Endothelial cell of umbilical vein (primary cell): ENCODE measurements at regions not wholly inside any gene's neighbourhood (a gene's known extent, or its start where the extent isn't known, plus 50 kb on each side); places are given as distances from the start of the nearest gene placed in this dataset.

Source experiments
- BruUV-seq: library from RNA; stranded (reverse); fragments of 400-500 nt; replicated peaks from 2 replicates; lab custom pipeline; 2021; lab: Mats Ljungman, UMichigan
- CTCF ChIA-PET: fragments of 300-600, 350-600 bp; sonication (Branson Sonifier 250); formaldehyde crosslinking; loops from one replicate; lab custom pipeline; 2021; ENCODE audit warnings: antibody characterized with exemption, inconsistent platforms; lab: Charles Lee
- POLR2A ChIA-PET: fragments of 300-600, 350-600 bp; sonication (Branson Sonifier 250); formaldehyde crosslinking; loops from one replicate; lab custom pipeline; 2021; ENCODE audit warnings: antibody characterized with exemption, inconsistent platforms; lab: Charles Lee
- DNase-seq: peaks from one replicate; pipeline ENCODE4 v3.0.0-alpha.2; 2011; ENCODE audit warnings: low read depth, low spot score
- FAIRE-seq: peaks from 2 replicates; lab custom pipeline; 2011; peaks lifted over from hg19 to GRCh38; lab: Jason Lieb, UNC
- H2AFZ ChIP-seq: 2 replicates; pipeline ENCODE4 v1.6.0; 2012; ENCODE audit warnings: low read depth, low read length, control low read depth, inconsistent platforms
- H3K27ac ChIP-seq: 2 replicates; pipeline ENCODE4 v1.5.1; 2011; ENCODE audit warnings: low read depth, mild to moderate bottlenecking, control low read depth, low read length, moderate library complexity; ENCODE audit not compliant: insufficient read depth
- H3K27me3 ChIP-seq, 2 experiments: 2 replicates each; pipeline versions ENCODE4 v1.6.0 to v1.6.1; 2011; ENCODE audit warnings: low read length in 2 of 2, mixed read lengths in 1 of 2; ENCODE audit not compliant: control insufficient read depth in 2 of 2, insufficient read depth in 2 of 2
- H3K36me3 ChIP-seq, 2 experiments: 2 replicates in 1 of 2; 3 replicates in 1 of 2; pipeline ENCODE4 v1.5.1; 2011; ENCODE audit warnings: low read length in 2 of 2, mild to moderate bottlenecking in 1 of 2, moderate library complexity in 1 of 2; ENCODE audit not compliant: control insufficient read depth in 2 of 2, insufficient read depth in 2 of 2; ENCODE audit errors: extremely low read depth in 1 of 2
- H3K4me1 ChIP-seq: 3 replicates; pipeline ENCODE4 v1.5.1; 2011; ENCODE audit warnings: mild to moderate bottlenecking, low read length; ENCODE audit not compliant: control insufficient read depth, insufficient read depth; ENCODE audit errors: extremely low read depth
- H3K4me2 ChIP-seq: 2 replicates; pipeline ENCODE4 v1.6.1; 2011; ENCODE audit warnings: low read length, control low read depth, mixed read lengths; ENCODE audit not compliant: insufficient read depth
- H3K4me3 ChIP-seq, 3 experiments: fragments of 200-600 bp in 1 of 3; sonication (generic), shearing (Covaris generic) in 1 of 3; replicated peaks in 1 of 3; 2 replicates each; pipeline ENCODE4 v1.5.1; 2011 to 2016; ENCODE audit warnings: control low read depth in 3 of 3, low read length in 3 of 3, mild to moderate bottlenecking in 2 of 3, inconsistent platforms in 1 of 3, low read depth in 1 of 3, moderate library complexity in 1 of 3; ENCODE audit not compliant: insufficient read depth in 1 of 3
- H3K79me2 ChIP-seq: 2 replicates; pipeline ENCODE4 v1.6.0; 2012; ENCODE audit warnings: low read length, inconsistent platforms; ENCODE audit not compliant: control insufficient read depth, insufficient read depth
- H3K9ac ChIP-seq: replicated peaks from 2 replicates; pipeline ENCODE3; 2011; ENCODE audit warnings: low read length, control low read depth; ENCODE audit not compliant: insufficient read depth; ENCODE audit errors: extremely low read depth
- H3K9me1 ChIP-seq: replicated peaks from 3 replicates; pipeline ENCODE4 v1.6.0; 2011; ENCODE audit warnings: mild to moderate bottlenecking, low read length; ENCODE audit not compliant: control insufficient read depth, insufficient read depth; ENCODE audit errors: extremely low read depth
- H3K9me3 ChIP-seq: replicated peaks from 2 replicates; pipeline ENCODE4 v1.5.1; 2012; ENCODE audit warnings: low read length, inconsistent platforms; ENCODE audit not compliant: control insufficient read depth, insufficient read depth
- H4K20me1 ChIP-seq: replicated peaks from 2 replicates; pipeline ENCODE3; 2011; ENCODE audit warnings: mild to moderate bottlenecking, low read length; ENCODE audit not compliant: control insufficient read depth, insufficient read depth; ENCODE audit errors: extremely low read depth
- EZH2 ChIP-seq: IDR thresholded peaks from 2 replicates; pipeline ENCODE4 v1.6.1; 2012; ENCODE audit warnings: borderline replicate concordance, low read depth, mild to moderate bottlenecking, moderate library complexity, low read length, inconsistent platforms; ENCODE audit not compliant: severe bottlenecking
- FOS ChIP-seq: IDR thresholded peaks from 2 replicates; pipeline ENCODE4 v1.6.1; 2011; ENCODE audit warnings: mild to moderate bottlenecking, low read length, moderate library complexity, borderline replicate concordance; ENCODE audit not compliant: insufficient read depth
- GATA2 ChIP-seq: IDR thresholded peaks from 2 replicates; pipeline ENCODE4 v1.7.0; 2011; ENCODE audit warnings: low read depth, mild to moderate bottlenecking, moderate library complexity, mixed read lengths, low read length; ENCODE audit not compliant: insufficient read length, insufficient read depth
- JUN ChIP-seq: IDR thresholded peaks from 2 replicates; pipeline ENCODE4 v1.6.1; 2011; ENCODE audit warnings: borderline replicate concordance, low read depth; ENCODE audit not compliant: insufficient read length, insufficient read depth
- MYC ChIP-seq: IDR thresholded peaks from one replicate; pipeline ENCODE4 v1.6.1; 2011; ENCODE audit warnings: mild to moderate bottlenecking, low read depth, low read length
- POLR2A ChIP-seq: IDR thresholded peaks from 2 replicates; pipeline ENCODE4 v1.6.1; 2012; ENCODE audit warnings: low read depth, mild to moderate bottlenecking, control low read depth, low read length
- POLR2AphosphoS5 ChIP-seq: IDR thresholded peaks from 2 replicates; pipeline ENCODE4 v1.6.1; 2012; ENCODE audit warnings: low read depth, mild to moderate bottlenecking, control low read depth, low read length, moderate library complexity; ENCODE audit not compliant: insufficient read depth
- dilution Hi-C: fragments of 300-500 bp; cut with MboI; formaldehyde crosslinking; loops from one replicate; pipeline ENCODE4 v1.15.0; 2019; ENCODE audit warnings: low sequenced_read_pairs; ENCODE audit not compliant: extremely low pct_ligation_motif_present
- intact Hi-C: fragments of 100-400 bp; cut with micrococcal nuclease; formaldehyde crosslinking; loops from one replicate; pipeline ENCODE4 v1.10.0; 2022
- TF ChIP-seq, protein P1 (sequence below): IDR thresholded peaks from 2 replicates; pipeline ENCODE4 v1.6.1; 2011; ENCODE audit not compliant: insufficient read depth, insufficient read length
- TF ChIP-seq, protein P2 (sequence below), 2 donors: IDR thresholded peaks; 1 replicate in 1 of 2; 2 replicates in 1 of 2; pipeline ENCODE4 v1.5.1; 2011; ENCODE audit warnings: low read length in 2 of 2, mild to moderate bottlenecking in 2 of 2, moderate library complexity in 2 of 2, control low read depth in 1 of 2, inconsistent platforms in 1 of 2, low read depth in 1 of 2; ENCODE audit not compliant: insufficient read depth in 1 of 2; ENCODE audit errors: extremely low read depth in 1 of 2

DNA sequence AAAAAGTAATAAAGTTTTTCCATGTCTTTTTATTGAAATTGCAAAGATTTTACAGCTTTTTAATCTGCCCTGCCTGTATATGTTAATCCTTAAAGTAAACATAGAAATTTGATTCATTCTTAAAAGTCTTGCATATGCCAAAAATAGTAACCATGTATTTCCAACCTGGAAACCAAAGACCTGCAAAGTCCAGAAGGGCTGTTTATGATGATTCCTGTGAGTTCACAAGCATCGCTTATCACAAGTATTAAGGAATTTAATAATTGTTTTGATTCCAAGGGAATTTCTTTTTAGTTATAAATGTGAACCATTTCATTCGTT is 199.1 kb downstream of the PTPRC start:
- Histone ChIP-seq H3K9me1 (peaks cover 2% of the 10 kb centered on the region), H3K79me2 (no peaks in the 10 kb centered on the region), H3K4me2 (no peak overlapping the region), H4K20me1 (no peaks in the 10 kb centered on the region), H3K9me3 (no peaks in the 10 kb centered on the region), H3K27ac (no peak overlapping the region), H2AFZ (no peak overlapping the region), H3K36me3 (no peaks in the 10 kb centered on the region), H3K4me1 (no peaks in the 10 kb centered on the region), H3K9ac (no peak overlapping the region), H3K4me3 (no peak overlapping the region), H3K27me3 (no peaks in the 10 kb centered on the region)
- TF ChIP-seq JUN (no peak), POLR2A (no peak), GATA2 (no peak), EZH2 (no peak), MYC (no peak), FOS (no peak), POLR2AphosphoS5 (no peak)
- TF ChIP-seq, protein P1, sequence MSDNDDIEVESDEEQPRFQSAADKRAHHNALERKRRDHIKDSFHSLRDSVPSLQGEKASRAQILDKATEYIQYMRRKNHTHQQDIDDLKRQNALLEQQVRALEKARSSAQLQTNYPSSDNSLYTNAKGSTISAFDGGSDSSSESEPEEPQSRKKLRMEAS, result no peak
- TF ChIP-seq, protein P2, sequence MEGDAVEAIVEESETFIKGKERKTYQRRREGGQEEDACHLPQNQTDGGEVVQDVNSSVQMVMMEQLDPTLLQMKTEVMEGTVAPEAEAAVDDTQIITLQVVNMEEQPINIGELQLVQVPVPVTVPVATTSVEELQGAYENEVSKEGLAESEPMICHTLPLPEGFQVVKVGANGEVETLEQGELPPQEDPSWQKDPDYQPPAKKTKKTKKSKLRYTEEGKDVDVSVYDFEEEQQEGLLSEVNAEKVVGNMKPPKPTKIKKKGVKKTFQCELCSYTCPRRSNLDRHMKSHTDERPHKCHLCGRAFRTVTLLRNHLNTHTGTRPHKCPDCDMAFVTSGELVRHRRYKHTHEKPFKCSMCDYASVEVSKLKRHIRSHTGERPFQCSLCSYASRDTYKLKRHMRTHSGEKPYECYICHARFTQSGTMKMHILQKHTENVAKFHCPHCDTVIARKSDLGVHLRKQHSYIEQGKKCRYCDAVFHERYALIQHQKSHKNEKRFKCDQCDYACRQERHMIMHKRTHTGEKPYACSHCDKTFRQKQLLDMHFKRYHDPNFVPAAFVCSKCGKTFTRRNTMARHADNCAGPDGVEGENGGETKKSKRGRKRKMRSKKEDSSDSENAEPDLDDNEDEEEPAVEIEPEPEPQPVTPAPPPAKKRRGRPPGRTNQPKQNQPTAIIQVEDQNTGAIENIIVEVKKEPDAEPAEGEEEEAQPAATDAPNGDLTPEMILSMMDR (IDR thresholded peaks at IDR 0.05; ENCODE audit: extremely low read depth in 1 of 2, insufficient read depth in 1 of 2, low read depth in 1 of 2, low read length in 2 of 2), result no peak
- intact Hi-C loops, result no loop called here
- ChIA-PET CTCF (no interaction called here), POLR2A (no interaction called here)
- dilution Hi-C loops, result no loop called here
- no peak for FAIRE-seq
- DNase-seq, result no peak
- BruUV-seq, result no TSS peak
